Cerebellar cortex (tissue), 1 donor: ENCODE measurements at regions not wholly inside any gene's neighbourhood (a gene's known extent, or its start where the extent isn't known, plus 50 kb on each side); places are given as distances from the start of the nearest gene placed in this dataset.

Source experiments
- DNase-seq: peaks from one replicate; pipeline ENCODE4 v3.0.0-alpha.2; 2015; ENCODE audit warnings: low spot score

DNA sequence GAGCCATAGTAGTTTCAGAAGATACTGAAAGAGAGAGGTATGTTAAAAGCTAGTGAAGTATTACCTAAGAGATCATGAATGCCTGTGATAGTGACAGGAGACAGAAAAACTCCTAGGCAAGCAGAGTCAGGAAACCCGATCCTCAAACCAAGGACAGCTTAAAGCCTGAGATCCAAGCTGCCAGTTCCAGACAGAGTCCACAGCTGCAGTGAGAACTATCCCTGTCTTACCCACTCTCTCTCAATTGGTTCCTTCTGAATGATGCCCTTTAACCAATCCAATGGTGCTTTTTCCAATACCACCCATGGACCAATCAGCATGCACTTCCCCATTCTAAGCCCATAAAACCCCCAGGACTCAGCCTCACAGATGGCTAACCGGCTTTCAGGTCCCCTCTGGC, 90.4 kb upstream of the PCDH10 start:
- no peak for DNase-seq

DNA sequence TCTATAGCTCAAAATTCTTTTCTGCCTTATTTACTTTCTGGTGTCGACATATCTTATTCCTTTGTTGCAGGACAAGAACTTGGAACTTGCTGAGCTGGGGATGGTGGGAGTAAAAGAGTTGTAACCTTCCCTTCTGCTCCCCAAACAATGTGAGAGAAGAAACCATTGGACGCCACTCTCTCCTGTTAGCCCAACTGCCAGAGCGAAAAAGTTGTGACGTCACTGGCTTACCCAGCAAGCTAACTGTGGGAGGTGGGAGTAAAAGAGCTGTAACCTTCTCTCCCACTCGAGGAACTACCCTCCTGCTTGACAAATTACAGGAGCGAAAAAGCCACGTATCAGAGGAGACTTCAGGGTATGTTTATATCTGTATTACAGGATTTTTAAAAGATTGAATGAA, 90.0 kb upstream of the PCDH10 start:
- no peak for DNase-seq

DNA sequence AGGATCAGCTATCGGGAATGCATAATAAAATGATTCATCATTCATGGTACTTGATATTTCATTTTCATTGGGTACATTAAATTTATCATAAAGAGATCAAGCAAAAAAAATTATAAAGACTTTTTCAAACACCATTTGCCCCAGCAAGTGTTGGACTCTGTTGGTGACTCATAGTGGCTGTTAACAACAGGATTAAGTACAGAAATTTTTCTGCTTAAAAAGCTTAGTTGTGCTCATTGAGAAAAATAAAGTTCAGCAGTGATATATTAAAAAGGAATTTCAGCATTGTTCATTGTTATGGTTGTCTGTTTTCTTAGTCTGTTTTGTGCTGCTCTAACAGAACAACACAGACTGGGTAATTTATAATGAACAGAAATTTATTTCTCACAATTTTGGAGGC, 86.2 kb upstream of the PCDH10 start:
- DNase-seq, result no peak

DNA sequence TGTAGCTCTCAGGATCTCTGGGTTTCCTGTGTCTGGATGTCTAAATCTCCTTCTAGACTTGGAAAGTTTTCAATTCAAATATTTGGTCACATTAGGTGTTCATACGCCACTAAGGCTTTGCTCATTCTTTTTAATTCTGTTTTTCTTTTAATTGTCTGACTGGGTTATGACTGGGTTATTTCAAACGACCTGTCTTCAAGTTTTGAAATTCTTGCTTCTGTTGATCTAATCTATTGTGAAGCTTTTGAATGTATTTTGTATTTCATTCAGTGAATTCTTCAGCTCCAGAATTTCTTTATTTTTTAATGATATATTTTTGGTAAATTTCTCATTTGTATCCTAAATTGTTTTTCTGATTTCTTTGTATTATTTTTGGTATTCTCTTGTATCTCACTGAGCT, 81.0 kb upstream of the PCDH10 start:
- DNase-seq, result no peak

DNA sequence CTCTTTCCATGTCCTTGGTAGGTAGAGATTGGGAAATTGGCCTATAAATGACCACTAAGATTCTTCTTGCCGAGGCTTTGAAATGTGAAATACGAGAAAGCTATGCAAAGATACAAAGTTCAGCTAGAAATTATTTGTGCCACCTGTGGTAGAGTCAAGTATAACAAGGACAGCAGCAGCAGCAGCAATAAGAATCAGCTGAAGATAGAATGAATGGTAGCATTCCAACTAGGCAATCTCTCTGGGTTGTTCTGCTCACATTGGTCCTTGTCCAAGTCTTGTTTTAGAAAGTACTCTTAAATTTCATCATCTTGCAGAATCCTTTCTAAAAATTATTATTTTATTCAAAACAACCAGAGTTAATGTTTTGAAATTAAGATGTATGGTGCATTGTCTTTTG, 67.8 kb upstream of the PCDH10 start:
- no peak for DNase-seq

DNA sequence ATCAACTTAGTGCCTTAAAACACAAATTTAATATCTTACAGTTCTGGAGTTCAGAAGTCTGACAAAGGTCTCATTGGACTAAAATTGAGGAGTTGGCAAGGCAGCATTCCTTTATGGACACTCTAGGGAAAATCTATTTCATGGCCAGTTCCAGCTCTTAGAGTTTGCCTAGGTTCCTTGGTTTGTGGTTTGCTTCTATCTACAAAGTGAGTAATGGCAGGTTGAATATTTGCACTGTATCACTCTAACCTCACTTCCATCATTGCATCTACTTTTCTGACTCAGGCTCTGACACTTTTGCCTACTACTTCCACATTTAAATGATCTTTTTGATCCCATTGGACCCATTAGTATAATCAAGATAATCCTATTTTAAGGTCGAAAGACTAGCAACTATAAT, 64.7 kb upstream of the PCDH10 start:
- DNase-seq, result no peak

DNA sequence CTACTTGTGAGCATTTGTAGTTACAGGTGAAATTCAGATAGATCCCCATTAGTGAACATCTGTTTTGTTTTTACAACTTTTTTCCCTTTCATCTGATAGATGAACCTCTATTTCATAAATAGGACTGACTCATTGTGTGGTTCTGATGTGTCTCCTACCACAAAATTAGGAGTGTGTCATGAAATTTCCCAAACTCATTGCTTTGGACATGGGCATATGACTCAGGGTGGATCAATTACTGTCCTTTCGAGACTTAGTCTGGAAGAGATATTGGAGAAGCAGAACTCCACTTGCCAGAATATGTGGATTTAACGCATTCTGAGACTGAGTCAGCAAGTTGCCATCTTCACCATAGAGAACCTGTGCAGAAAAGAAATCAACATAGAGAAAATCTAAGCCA, 53.5 kb upstream of the PCDH10 start:
- no peak for DNase-seq

DNA sequence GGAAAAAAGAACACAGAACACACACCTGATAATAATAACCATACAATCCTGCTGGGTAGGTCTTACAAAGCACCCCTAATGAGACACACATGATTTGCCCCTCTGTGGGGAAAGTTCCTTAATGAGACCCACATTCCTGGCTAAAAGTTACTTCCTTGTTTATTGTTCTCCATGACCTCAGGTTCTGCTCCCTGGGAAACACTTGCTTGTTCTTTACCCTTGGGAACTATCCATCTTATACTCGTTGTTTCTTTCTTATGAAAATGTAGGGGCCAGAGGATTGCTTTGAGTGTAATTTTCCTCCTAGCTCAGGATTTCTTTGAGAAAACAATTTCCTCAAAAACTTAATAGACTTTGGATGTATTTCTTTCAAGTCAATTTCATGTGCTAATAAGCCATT, 52.1 kb upstream of the PCDH10 start:
- peak; percentile 22 for DNase-seq
